HCT116 (cell line): ENCODE measurements at regions not wholly inside any gene's neighbourhood (a gene's known extent, or its start where the extent isn't known, plus 50 kb on each side); places are given as distances from the start of the nearest gene placed in this dataset.

Experiments used
- ATAC-seq: fragments of 200-7000 bp; cut with Tn5 transposase; 2 replicates; pipeline ENCODE4 v1.9.1; 2020; ENCODE audit warnings: mild to moderate bottlenecking, moderate library complexity
- BruUV-seq: library from RNA; stranded (reverse); fragments of 400-500 nt; replicated peaks from 2 replicates; lab custom pipeline; 2021; lab: Mats Ljungman, UMichigan
- CTCF ChIA-PET: fragments of 300-600 bp; sonication (Branson Sonifier 250); formaldehyde crosslinking; loops from one replicate; lab custom pipeline; 2021; ENCODE audit warnings: antibody characterized with exemption; lab: Charles Lee
- POLR2A ChIA-PET: fragments of 300-600, 350-600 bp; sonication (Branson Sonifier 250); formaldehyde crosslinking; loops from one replicate; lab custom pipeline; 2021; ENCODE audit warnings: antibody characterized with exemption; lab: Charles Lee
- RAD21 ChIA-PET, 2 experiments: fragments of 300-600 bp; sonication (Branson Sonifier 250); formaldehyde crosslinking; loops; one replicate each; lab custom pipeline; 2023; ENCODE audit warnings: low total read pairs in 2 of 2; ENCODE audit not compliant: uncharacterized antibody in 2 of 2, unreplicated experiment in 2 of 2, low non-redundant PET in 1 of 2; lab: Charles Lee
- DNase-seq: peaks from one replicate; pipeline ENCODE4 v3.0.0-alpha.2; 2010; ENCODE audit warnings: low read depth, low spot score
- H2AFZ ChIP-seq: fragments of 200-600 bp; shearing (Covaris generic), sonication (generic); 2 replicates; pipeline ENCODE4 v1.6.1; 2017; ENCODE audit warnings: low read depth, mixed run types, mixed read lengths, antibody characterized with exemption, low read length; ENCODE audit not compliant: poor library complexity, severe bottlenecking
- H3K27ac ChIP-seq: 2 replicates; pipeline ENCODE4 v1.5.1; 2012; ENCODE audit warnings: low read depth, low read length
- H3K27me3 ChIP-seq: fragments of 200-600 bp; sonication (generic); 2 replicates; pipeline ENCODE4 v1.6.1; 2016; ENCODE audit warnings: mixed run types, low read length, mixed read lengths; ENCODE audit not compliant: insufficient read depth
- H3K36me3 ChIP-seq, 2 experiments: fragments of 200-500 bp in 1 of 2; fragments of 200-600 bp in 1 of 2; sonication (Bioruptor generic) in 1 of 2; sonication (generic) in 1 of 2; 2 replicates each; pipeline versions ENCODE4 v1.5.1 to v1.6.1; 2014 to 2016; ENCODE audit warnings: low read length in 2 of 2, inconsistent platforms in 1 of 2, mixed read lengths in 1 of 2, mixed run types in 1 of 2; ENCODE audit not compliant: insufficient read depth in 2 of 2, control insufficient read depth in 1 of 2
- H3K4me1 ChIP-seq, 2 experiments: fragments of 200-600 bp in 1 of 2; sonication (generic) in 1 of 2; 2 replicates each; pipeline versions ENCODE4 v1.5.1 to v1.6.1; 2012 to 2017; ENCODE audit warnings: low read length in 2 of 2, inconsistent platforms in 1 of 2, mild to moderate bottlenecking in 1 of 2, mixed read lengths in 1 of 2, mixed run types in 1 of 2, moderate library complexity in 1 of 2; ENCODE audit not compliant: insufficient read depth in 2 of 2, control insufficient read depth in 1 of 2
- H3K4me2 ChIP-seq: fragments of 200-600 bp; sonication (generic); 2 replicates; pipeline ENCODE4 v1.6.1; 2017; ENCODE audit warnings: mixed run types, low read length, mixed read lengths
- H3K4me3 ChIP-seq, 2 experiments: fragments of 200-600 bp in 1 of 2; sonication (generic) in 1 of 2; replicated peaks in 1 of 2; 2 replicates each; pipeline ENCODE4 v1.5.1; 2011 to 2016; ENCODE audit warnings: low read length in 2 of 2, control low read depth in 1 of 2, low read depth in 1 of 2, mild to moderate bottlenecking in 1 of 2, mixed read lengths in 1 of 2, mixed run types in 1 of 2
- H3K79me2 ChIP-seq: fragments of 200-600 bp; sonication (generic); 2 replicates; pipeline ENCODE4 v1.6.1; 2017; ENCODE audit warnings: mild to moderate bottlenecking, mixed run types, low read length, moderate library complexity, mixed read lengths; ENCODE audit not compliant: insufficient read depth
- H3K9ac ChIP-seq: fragments of 200-600 bp; sonication (generic); 2 replicates; pipeline ENCODE4 v1.6.1; 2016; ENCODE audit warnings: low read length, mixed read lengths
- H3K9me2 ChIP-seq: fragments of 200-600 bp; sonication (generic), shearing (Covaris generic); 2 replicates; pipeline ENCODE4 v1.6.1; 2017; ENCODE audit warnings: mixed run types, mild to moderate bottlenecking, moderate library complexity; ENCODE audit not compliant: insufficient read depth
- H3K9me3 ChIP-seq, 2 experiments: fragments of 200-500 bp in 1 of 2; fragments of 200-600 bp in 1 of 2; sonication (Bioruptor generic) in 1 of 2; sonication (generic) in 1 of 2; 2 replicates each; pipeline ENCODE4 v1.6.1; 2014 to 2017; ENCODE audit warnings: low read length in 2 of 2, mixed read lengths in 2 of 2, inconsistent platforms in 1 of 2, low read depth in 1 of 2, mild to moderate bottlenecking in 1 of 2, mixed run types in 1 of 2, moderate library complexity in 1 of 2; ENCODE audit not compliant: control insufficient read depth in 1 of 2, insufficient read depth in 1 of 2
- H4K20me1 ChIP-seq: fragments of 200-600 bp; sonication (generic), shearing (Covaris generic); 2 replicates; pipeline ENCODE4 v1.6.1; 2017; ENCODE audit warnings: mixed run types, mild to moderate bottlenecking, moderate library complexity; ENCODE audit not compliant: insufficient read depth
- CBX3 ChIP-seq: IDR thresholded peaks from 2 replicates; pipeline ENCODE4 v1.6.1; 2012; ENCODE audit warnings: low read depth
- EGR1 ChIP-seq: IDR thresholded peaks from 2 replicates; pipeline ENCODE4 v1.6.1; 2012; ENCODE audit warnings: low read depth
- JUND ChIP-seq: IDR thresholded peaks from 2 replicates; pipeline ENCODE4 v1.6.1; 2012
- POLR2A ChIP-seq: IDR thresholded peaks from 2 replicates; pipeline ENCODE4 v1.7.0; 2011; ENCODE audit warnings: borderline replicate concordance; ENCODE audit not compliant: insufficient read depth, insufficient read length; ENCODE audit errors: extremely low read depth
- REST ChIP-seq: IDR thresholded peaks from 2 replicates; pipeline ENCODE4 v1.6.1; 2012; ENCODE audit warnings: low read depth
- SIN3A ChIP-seq: IDR thresholded peaks from 2 replicates; pipeline ENCODE4 v1.6.1; 2012; ENCODE audit warnings: low read depth
- SP1 ChIP-seq: IDR thresholded peaks from 2 replicates; pipeline ENCODE4 v1.6.1; 2012; ENCODE audit warnings: low read depth
- SRF ChIP-seq: IDR thresholded peaks from 2 replicates; pipeline ENCODE4 v1.6.1; 2012; ENCODE audit warnings: low read depth
- TCF7L2 ChIP-seq: IDR thresholded peaks from 2 replicates; pipeline ENCODE4 v1.7.0; 2011; ENCODE audit warnings: borderline replicate concordance, inconsistent platforms; ENCODE audit not compliant: insufficient read depth, insufficient read length; ENCODE audit errors: extremely low read depth
- YY1 ChIP-seq: IDR thresholded peaks from 2 replicates; pipeline ENCODE4 v1.6.1; 2011; ENCODE audit warnings: low read length, low read depth, moderate library complexity, mild to moderate bottlenecking; ENCODE audit not compliant: insufficient replicate concordance; ENCODE audit errors: extremely low read depth
- ZFX ChIP-seq: fragments of 450-650 bp; IDR thresholded peaks from 2 replicates; pipeline ENCODE4 v1.6.1; 2017
- ZNF274 ChIP-seq: fragments of 200-500 bp; sonication (Bioruptor generic); IDR thresholded peaks from 2 replicates; pipeline ENCODE4 v1.6.1; 2014; ENCODE audit warnings: mild to moderate bottlenecking, low read depth, low read length, inconsistent platforms
- intact Hi-C: fragments of 100-400 bp; cut with micrococcal nuclease; formaldehyde crosslinking; loops from 2 replicates; pipeline ENCODE4 v1.10.0; 2022
- TF ChIP-seq, protein P1 (sequence below): IDR thresholded peaks from 2 replicates; pipeline ENCODE4 v1.6.1; 2012
- TF ChIP-seq, protein P2 (sequence below), 3 experiments: fragments of 200-600 bp in 1 of 3; sonication (generic) in 1 of 3; IDR thresholded peaks in 2 of 3; conservative IDR thresholded peaks in 1 of 3; 2 replicates each; pipeline ENCODE4 v1.5.1; 2012 to 2017; ENCODE audit warnings: low read depth in 2 of 3, low read length in 2 of 3, antibody characterized with exemption in 1 of 3, borderline replicate concordance in 1 of 3, control low read depth in 1 of 3, mild to moderate bottlenecking in 1 of 3, mixed read lengths in 1 of 3, mixed run types in 1 of 3, moderate library complexity in 1 of 3; ENCODE audit not compliant: insufficient read depth in 1 of 3

- ChIA-PET RAD21 (no interaction called here), POLR2A (no interaction called here), CTCF (no interaction called here)
- H3K4me1 ChIP-seq = no peaks in the 10 kb centered on the region
- no peaks in the 10 kb centered on the region for H4K20me1 ChIP-seq
- no peaks in the 10 kb centered on the region for H3K79me2 ChIP-seq
- intact Hi-C loops = no loop called here
- H3K9me3 ChIP-seq = no peaks in the 10 kb centered on the region
- no peak overlapping the region for H3K4me3 ChIP-seq
- TF ChIP-seq ZFX (no peak), SIN3A (no peak), EGR1 (no peak), SRF (no peak), CBX3 (no peak), SP1 (no peak), JUND (no peak), POLR2A (no peak)
- TF ChIP-seq, protein P1, sequence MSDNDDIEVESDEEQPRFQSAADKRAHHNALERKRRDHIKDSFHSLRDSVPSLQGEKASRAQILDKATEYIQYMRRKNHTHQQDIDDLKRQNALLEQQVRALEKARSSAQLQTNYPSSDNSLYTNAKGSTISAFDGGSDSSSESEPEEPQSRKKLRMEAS = no peak
- TF ChIP-seq, protein P2, sequence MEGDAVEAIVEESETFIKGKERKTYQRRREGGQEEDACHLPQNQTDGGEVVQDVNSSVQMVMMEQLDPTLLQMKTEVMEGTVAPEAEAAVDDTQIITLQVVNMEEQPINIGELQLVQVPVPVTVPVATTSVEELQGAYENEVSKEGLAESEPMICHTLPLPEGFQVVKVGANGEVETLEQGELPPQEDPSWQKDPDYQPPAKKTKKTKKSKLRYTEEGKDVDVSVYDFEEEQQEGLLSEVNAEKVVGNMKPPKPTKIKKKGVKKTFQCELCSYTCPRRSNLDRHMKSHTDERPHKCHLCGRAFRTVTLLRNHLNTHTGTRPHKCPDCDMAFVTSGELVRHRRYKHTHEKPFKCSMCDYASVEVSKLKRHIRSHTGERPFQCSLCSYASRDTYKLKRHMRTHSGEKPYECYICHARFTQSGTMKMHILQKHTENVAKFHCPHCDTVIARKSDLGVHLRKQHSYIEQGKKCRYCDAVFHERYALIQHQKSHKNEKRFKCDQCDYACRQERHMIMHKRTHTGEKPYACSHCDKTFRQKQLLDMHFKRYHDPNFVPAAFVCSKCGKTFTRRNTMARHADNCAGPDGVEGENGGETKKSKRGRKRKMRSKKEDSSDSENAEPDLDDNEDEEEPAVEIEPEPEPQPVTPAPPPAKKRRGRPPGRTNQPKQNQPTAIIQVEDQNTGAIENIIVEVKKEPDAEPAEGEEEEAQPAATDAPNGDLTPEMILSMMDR (IDR thresholded peaks at IDR 0.05 in 2 of 3, conservative IDR thresholded peaks at IDR 0.05 in 1 of 3; ENCODE audit: borderline replicate concordance in 1 of 3, insufficient read depth in 1 of 3, low read depth in 2 of 3, low read length in 2 of 3) = no peak
- no peak overlapping the region for H3K9ac ChIP-seq
- H3K36me3 ChIP-seq = no peaks in the 10 kb centered on the region
- H2AFZ ChIP-seq = no peak overlapping the region
- H3K9me2 ChIP-seq = no peaks in the 10 kb centered on the region
- H3K27me3 ChIP-seq = no peaks in the 10 kb centered on the region
- BruUV-seq = no TSS peak
- no peak overlapping the region for H3K27ac ChIP-seq
- ATAC-seq (no peak), DNase-seq (no peak)
- no peak overlapping the region for H3K4me2 ChIP-seq
Measured at GRCh38 chr7:89593125-89593524, 561.1 kb upstream of the STEAP1 start.

- Histone ChIP-seq H3K4me3 (no peak overlapping the region), H3K9me3 (no peaks in the 10 kb centered on the region), H3K9me2 (no peaks in the 10 kb centered on the region), H3K27ac (no peak overlapping the region), H2AFZ (no peak overlapping the region), H3K79me2 (no peaks in the 10 kb centered on the region), H3K4me2 (no peak overlapping the region), H3K36me3 (no peaks in the 10 kb centered on the region), H4K20me1 (no peaks in the 10 kb centered on the region), H3K27me3 (no peaks in the 10 kb centered on the region), H3K4me1 (no peaks in the 10 kb centered on the region), H3K9ac (no peak overlapping the region)
- no peak for ATAC-seq
- ChIA-PET POLR2A (no interaction called here), CTCF (no interaction called here), RAD21 (no interaction called here)
- DNase-seq = no peak
- intact Hi-C loops = no loop called here
- no TSS peak for BruUV-seq
- TF ChIP-seq, protein P1 = no peak
- TF ChIP-seq TCF7L2 (no peak), REST (no peak), YY1 (no peak), ZNF274 (no peak)
Measured at GRCh38 chr7:89602984-89603383, 551.3 kb upstream of the STEAP1 start.
